ENCODE measurements at regions not wholly inside any gene's neighbourhood (a gene's known extent, or its start where the extent isn't known, plus 50 kb on each side); places are given as distances from the start of the nearest gene placed in this dataset.

DNA sequence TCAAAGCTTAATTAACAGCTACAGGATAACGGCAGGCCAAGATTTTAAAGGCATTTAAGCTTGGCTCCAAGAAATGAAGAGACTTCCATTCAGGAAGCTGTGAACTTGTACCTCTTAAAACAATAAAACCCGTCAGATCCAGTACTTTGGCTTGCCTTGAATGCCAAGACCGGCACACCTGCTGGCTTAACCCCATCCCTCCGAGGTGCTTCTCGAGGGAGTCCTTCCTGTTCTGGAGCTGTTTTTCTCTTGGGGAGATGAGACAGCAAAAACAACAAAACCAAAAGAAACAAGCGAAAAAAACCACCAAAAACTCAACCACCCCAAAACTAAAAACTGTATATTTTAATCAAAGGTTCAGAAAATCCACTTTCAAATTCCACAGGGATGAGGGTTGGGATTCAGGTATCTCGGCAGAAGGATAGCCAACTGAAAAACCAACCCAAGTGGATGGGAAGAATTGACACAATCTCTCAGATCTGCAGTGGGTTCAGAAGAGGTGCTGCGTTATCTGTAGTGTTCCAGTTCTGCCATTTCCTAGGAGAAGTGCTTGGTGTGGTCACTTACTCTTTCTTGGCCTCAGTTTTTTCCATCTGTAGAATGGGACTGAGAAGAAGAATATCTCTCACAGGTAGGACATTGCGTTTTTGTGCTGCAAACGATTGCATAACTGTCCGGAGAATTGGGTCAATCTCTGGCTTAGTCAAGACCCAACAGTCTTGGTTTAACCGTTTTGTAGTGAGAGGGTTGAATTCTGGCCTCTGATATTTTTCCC, 420.1 kb downstream of the VRK1 start:
- DNase-seq = no peak

DNA sequence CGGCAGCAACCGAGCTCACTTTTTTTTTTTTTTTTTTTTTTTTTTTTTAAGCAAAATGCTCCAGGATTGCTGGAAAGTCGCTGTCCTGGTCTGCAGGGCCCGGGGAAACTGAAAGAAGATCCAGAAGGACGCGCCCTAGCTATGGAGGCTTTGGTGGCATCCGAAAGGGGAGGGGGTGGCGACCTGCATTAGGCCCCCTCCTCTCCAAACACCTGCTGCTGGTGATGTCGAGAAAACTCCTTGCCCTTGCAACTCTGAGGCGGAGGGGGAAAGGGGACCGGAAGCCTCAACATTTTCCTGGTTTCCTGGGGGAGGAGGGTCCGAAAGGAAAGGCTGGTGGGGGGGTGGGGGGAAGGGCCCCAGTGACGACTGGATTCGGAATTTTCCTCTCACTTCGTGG, 421.1 kb downstream of the VRK1 start:
- peak in 3 of 6 experiments; percentile 6 to 29 (median 13) for DNase-seq

DNA sequence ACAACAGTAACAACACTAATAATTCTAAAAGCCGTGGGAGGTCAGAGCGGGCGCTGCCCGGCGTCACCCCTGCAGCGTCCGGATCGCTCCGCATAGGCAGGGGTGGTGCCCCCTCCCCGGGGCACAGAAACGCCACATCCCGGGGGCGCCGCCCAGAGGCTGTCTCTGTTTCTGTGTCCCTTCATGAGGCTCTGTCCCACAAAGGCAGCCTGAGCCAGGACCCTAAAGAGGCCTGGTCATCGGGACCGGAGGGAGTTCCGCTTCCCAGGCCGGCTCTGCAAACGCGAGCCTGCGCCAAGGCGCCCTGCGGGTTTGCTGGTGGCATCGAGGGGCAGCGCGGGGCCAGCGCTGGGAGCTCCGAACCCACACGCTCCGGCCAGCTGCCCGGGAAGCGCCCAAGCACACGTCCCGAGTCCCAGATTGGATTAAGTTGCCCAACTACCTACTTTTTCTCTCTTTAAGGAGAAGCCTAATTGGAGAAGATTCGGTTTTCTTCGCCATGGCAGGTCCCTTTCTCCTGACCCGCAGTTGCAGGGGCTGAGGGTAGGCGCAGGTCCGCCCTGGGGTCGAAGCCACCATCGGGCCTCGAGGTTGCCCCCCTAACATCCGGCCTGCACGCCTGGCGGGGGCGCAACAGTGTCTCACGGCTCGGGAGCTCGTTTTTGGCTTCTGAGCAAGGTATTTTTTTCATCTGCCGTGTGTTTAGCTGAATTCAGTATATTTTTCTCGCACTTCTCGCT, 421.7 kb downstream of the VRK1 start:
- DNase-seq = peak in 5 of 6 experiments; percentile 8 to 39 (median 18)

GRCh38 chr14:97219431-97220017, 422.3 kb downstream of the VRK1 start:
- DNase-seq = peak in 3 of 6 experiments; percentile 7 to 45 (median 24)

- DNase-seq = no peak
Observed at GRCh38 chr14:97221572-97222285, 424.5 kb downstream of the VRK1 start.

- no peak for DNase-seq
Observed at GRCh38 chr14:97224016-97224415, 426.8 kb downstream of the VRK1 start.

GRCh38 chr14:97230051-97230450, 432.9 kb downstream of the VRK1 start:
- DNase-seq = no peak

DNA sequence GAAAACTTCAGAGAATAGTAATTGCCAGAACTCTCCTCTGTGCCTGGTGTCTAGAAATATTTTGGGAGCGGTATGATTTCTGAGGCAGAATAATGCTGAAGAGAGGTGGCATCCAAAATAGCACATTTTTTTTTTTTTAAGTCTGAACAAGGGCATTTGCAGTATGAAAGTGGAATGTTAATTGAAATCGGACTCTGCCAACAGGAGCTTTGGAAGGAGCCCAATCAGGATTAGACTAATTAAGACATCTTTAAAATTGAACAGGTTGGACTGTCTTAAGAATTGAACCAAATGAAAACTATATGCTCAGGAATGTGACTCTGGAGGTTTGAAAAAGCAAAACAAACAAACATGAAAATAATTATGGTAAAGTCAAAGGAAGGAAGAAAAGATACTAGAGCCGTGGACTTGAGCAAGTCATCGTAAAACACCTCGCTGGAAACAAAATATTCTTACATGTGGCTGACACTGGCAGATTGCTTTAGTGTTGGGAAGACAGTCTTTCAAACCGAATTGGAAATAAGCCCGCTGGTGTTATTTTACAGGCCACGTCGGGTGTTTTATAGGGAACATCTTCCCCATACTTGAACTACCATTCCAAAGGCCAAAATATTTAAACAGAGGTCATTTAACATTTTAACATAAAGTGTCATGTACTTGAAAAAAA, 436.3 kb downstream of the VRK1 start:
- no peak for DNase-seq

- DNase-seq = no peak
Observed at GRCh38 chr14:97246648-97247047, 449.5 kb downstream of the VRK1 start.

DNA sequence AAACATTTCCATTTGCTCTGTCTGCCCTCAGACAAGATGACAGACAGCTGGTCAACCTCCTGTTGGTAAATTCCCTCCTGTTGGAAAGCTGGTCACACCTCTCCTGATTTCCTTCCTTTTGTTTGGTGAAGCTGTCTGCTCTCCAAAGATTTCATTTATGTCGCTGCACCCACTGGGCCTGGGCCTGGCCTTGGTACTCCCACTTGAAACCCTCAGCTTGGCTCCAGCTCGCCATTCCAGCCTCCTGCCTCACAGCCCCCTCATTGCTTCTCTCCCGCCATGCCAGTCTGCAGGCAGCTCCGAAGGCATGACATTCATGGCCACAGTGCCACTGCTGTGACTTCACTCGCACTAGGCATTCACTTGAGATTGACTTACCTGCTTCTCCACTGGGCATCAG, 451.8 kb downstream of the VRK1 start:
- DNase-seq = no peak

- no peak for DNase-seq
Observed at GRCh38 chr14:97250931-97251330, 453.7 kb downstream of the VRK1 start.

GRCh38 chr14:97251491-97252155, 454.4 kb downstream of the VRK1 start:
- no peak for DNase-seq

DNA sequence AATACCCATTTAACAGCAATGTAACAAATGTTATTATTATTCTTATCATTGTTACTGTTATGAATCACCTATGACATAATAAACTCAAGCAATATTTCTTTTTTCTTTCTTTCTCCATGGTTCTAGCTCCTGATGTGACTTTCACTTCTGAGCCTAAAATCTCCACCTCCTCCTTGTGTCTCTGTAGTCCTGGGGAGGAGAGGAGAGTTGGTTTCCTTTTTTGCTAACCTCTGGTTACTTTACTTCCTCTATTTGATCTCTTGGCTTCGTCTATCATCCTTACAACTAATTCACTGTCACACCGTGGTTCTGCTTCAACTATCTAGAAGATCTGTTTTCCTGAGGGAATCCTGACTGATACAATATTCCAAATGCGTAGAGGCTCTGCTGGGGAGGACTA, 456.6 kb downstream of the VRK1 start:
- DNase-seq = no peak

GRCh38 chr14:97262336-97262735, 465.2 kb downstream of the VRK1 start:
- DNase-seq = no peak

DNA sequence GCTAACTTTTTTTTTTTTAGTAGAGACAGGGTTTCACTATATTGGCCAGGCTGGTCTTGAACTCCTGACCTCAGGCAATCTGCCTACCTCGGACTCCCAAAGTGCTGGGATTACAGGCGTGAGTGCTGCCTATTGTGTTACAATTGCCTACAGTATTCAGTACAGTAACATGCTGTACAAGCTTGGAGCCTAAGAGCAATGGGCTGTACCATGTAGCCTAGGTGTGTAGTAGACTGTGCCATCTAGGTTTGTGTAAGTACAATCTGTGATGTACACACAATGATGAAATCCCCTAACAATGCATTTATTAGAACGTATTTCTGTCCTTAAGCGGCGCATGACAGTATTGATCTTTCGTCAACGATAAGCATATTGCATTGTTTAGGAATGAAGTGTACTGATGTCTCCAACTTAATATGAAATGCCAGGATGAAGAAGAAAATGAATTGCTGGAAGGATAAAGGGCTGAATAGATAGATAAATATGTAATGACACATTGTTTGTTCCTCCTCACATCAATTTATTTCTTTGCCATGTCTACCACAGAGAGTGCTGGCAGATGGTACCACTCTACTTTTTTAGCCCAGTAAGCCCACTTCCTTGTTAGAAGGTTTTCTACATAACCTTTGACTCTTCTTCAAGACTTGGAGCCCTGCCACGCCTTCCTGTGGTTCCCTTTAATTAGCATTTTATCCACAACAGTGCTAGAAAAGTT, 467.5 kb downstream of the VRK1 start:
- DNase-seq = no peak

DNA sequence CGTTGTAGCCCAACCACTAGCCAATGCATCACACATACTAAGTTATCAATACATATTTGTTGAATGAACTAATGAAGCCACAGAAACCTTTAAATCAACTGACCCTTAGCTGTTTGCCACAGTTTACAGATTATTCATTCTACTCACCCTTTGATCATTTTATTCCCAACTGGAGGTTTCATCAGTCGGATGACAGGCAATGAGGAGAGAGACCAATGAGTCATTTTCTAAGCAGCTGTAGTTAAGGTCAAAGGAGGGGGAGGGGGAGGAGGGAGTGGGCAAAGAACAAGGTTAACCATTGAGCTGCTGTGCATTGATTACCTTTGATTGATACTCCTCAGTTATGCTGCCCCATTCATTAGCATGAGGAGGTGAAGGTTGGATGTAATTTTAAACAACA, 469.5 kb downstream of the VRK1 start:
- no peak for DNase-seq

DNA sequence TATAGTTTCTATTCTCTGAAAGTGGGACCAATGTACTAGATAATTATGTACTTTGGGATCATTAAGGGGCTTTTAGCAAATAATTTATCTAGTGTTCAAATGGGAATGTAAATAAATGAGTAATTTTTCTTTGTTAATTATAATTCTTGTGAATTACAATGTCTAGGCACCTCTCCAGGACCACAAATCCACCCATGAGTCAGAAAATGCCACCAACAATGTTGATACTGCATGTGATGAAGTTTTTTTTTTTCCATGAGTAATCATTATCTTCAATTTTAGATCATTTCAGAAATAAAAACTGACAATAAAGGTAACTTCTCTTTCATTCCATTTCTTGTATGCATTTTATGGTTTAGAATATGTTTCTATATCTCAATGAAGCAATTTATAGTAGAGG, 470.3 kb downstream of the VRK1 start:
- no peak for DNase-seq

- no peak for DNase-seq
Observed at GRCh38 chr14:97268097-97268496, 470.9 kb downstream of the VRK1 start.

GRCh38 chr14:97270308-97270707, 473.1 kb downstream of the VRK1 start:
- no peak for DNase-seq

DNA sequence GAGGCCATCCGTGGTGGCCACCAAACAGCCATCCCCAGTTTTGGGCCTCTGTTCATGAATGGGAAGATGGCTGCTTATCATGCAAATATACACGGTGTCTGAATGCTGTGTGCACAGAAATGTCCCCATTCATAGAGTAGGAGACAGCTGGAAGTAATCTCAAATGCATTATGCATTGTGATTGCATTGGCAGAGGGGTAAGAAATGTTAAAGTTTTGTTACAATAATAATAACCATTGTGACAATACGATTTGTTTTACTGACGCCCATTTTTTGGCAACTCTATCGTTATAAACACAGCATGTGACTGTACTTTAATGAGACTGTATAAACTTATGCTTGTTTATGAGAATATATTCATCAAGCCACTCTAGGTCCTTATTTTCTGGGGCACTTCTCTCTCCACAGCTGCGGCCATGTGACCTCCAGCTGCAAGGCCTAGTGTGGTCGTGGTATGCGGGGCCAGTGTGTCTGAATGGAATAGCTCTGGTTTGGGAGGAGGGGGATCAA, 474.3 kb downstream of the VRK1 start:
- DNase-seq = no peak

DNA sequence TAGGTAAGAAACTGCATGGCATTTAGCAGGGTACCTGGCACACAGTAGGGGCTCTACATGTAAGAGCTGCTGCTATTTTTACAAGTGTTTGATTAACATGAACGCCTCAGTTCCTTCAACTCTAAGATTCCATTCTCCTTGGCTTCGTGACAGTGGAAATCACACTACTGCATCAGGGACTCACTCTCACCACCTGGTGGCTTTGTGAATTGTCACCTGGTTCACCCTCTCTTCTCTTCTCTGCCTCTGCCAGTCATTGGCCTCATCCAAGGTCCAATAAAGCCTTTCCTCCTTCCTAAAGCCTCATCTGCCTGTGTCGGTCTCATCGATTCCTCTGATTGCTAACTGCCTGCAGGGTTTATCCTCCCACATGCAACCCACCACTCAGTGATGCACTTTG, 476.4 kb downstream of the VRK1 start:
- DNase-seq = no peak
